ENCODE measurements at regions not wholly inside any gene's neighbourhood (a gene's known extent, or its start where the extent isn't known, plus 50 kb on each side); places are given as distances from the start of the nearest gene placed in this dataset.

DNA sequence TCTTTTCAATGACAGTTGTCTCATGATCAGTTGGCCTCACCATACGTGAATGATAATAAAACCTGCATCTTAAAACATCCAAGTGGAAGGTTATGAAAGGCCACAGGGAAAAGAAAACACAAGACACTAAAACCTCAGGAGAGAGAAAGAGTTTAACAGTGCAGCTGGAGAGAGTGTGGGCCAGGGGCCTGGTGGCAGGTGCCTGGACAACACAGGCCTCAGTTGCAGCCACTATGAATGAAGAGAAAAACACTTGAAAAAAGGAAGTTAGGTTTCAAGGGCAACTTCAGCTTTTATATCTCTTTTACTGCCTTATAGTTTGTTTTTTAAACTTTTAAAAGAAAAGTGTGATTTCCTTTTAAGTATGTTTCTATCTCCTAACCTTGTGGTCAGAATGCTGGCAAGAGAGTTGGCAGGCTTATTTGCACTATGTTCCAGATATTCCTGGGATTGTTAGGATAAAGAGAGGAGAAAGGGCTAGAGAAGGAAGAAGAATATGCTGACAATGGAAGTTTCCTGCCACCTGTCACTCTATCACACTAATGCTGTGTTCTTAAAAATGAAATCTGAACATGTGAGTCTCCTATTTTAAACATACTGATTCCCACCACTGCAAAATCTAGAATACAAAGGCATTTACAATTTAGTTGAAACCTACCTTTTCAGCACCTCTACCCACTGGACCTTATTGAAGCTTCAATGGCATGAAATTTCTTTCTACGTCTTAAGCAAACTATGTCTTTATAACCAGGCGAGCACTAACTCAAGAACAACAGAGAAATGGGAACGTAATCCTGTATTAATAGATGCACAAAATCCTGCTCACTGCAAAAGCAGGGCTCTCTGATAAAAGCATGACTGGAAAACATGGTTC is 222.4 kb downstream of the CD83 start:
- TF ChIP-seq POLR2A (IDR thresholded peaks at IDR 0.05) (no peak), CTCF (IDR thresholded peaks at IDR 0.05) (no peak), POLR2AphosphoS5 (IDR thresholded peaks at IDR 0.05; ENCODE audit: insufficient read depth in 1 of 2, low read depth in 1 of 2) (no peak)
